Trophoblast cell (in vitro differentiated cells and primary cell): ENCODE measurements at regions not wholly inside any gene's neighbourhood (a gene's known extent, or its start where the extent isn't known, plus 50 kb on each side); places are given as distances from the start of the nearest gene placed in this dataset.
A peak's percentile ranks its signal among the peaks of the same experiment; 100 is the strongest.

Source experiments
- DNase-seq, 2 donors: peaks; one replicate each; pipeline ENCODE4 v3.0.0-alpha.2; 2016
- H2AFZ ChIP-seq: 2 replicates; pipeline ENCODE4 v1.6.1; 2013; ENCODE audit warnings: low read length, moderate library complexity, mild to moderate bottlenecking; ENCODE audit not compliant: insufficient read depth, poor library complexity
- H2AK5ac ChIP-seq: 2 replicates; pipeline ENCODE4 v1.6.1; 2013; ENCODE audit warnings: mild to moderate bottlenecking, low read length
- H2BK120ac ChIP-seq: 2 replicates; pipeline ENCODE4 v1.6.1; 2013; ENCODE audit warnings: low read length, mild to moderate bottlenecking, moderate library complexity; ENCODE audit not compliant: insufficient read depth, poor library complexity
- H2BK12ac ChIP-seq: 2 replicates; pipeline ENCODE4 v1.6.1; 2013; ENCODE audit warnings: mild to moderate bottlenecking, low read length, moderate library complexity
- H2BK5ac ChIP-seq: 2 replicates; pipeline ENCODE4 v1.6.1; 2013; ENCODE audit warnings: low read length, low read depth, moderate library complexity, mild to moderate bottlenecking; ENCODE audit not compliant: poor library complexity
- H3K14ac ChIP-seq: 2 replicates; pipeline ENCODE4 v1.6.1; 2013; ENCODE audit warnings: mild to moderate bottlenecking, low read length
- H3K18ac ChIP-seq: 2 replicates; pipeline ENCODE4 v1.6.1; 2013; ENCODE audit warnings: mild to moderate bottlenecking, low read length
- H3K23ac ChIP-seq: 2 replicates; pipeline ENCODE4 v1.6.1; 2013; ENCODE audit warnings: low read length
- H3K27ac ChIP-seq: 2 replicates; pipeline ENCODE4 v1.5.1; 2013; ENCODE audit warnings: low read depth, mild to moderate bottlenecking, inconsistent platforms, low read length, moderate library complexity
- H3K27me3 ChIP-seq: 2 replicates; pipeline ENCODE4 v1.6.1; 2013; ENCODE audit warnings: inconsistent platforms, mild to moderate bottlenecking, low read length, moderate library complexity; ENCODE audit not compliant: insufficient read depth
- H3K36me3 ChIP-seq, 2 experiments: 1 replicate in 1 of 2; 2 replicates in 1 of 2; pipeline ENCODE4 v1.6.1; 2013; ENCODE audit warnings: low read length in 2 of 2, mild to moderate bottlenecking in 2 of 2, moderate library complexity in 1 of 2; ENCODE audit not compliant: insufficient read depth in 2 of 2, control insufficient read depth in 1 of 2
- H3K4ac ChIP-seq: 2 replicates; pipeline ENCODE4 v1.6.1; 2013; ENCODE audit warnings: low read depth, mild to moderate bottlenecking, low read length, moderate library complexity
- H3K4me1 ChIP-seq, 2 experiments: 1 replicate in 1 of 2; 2 replicates in 1 of 2; pipeline ENCODE4 v1.6.1; 2013; ENCODE audit warnings: low read length in 2 of 2, mild to moderate bottlenecking in 2 of 2, moderate library complexity in 1 of 2; ENCODE audit not compliant: insufficient read depth in 2 of 2, control insufficient read depth in 1 of 2
- H3K4me2 ChIP-seq: 2 replicates; pipeline ENCODE4 v1.6.1; 2013; ENCODE audit warnings: inconsistent platforms, mild to moderate bottlenecking, low read length, moderate library complexity
- H3K4me3 ChIP-seq: 2 replicates; pipeline ENCODE4 v1.5.1; 2013; ENCODE audit warnings: mild to moderate bottlenecking, low read depth, low read length, inconsistent platforms
- H3K79me1 ChIP-seq: one replicate; pipeline ENCODE4 v1.6.1; 2013; ENCODE audit warnings: low read length
- H3K79me2 ChIP-seq: 2 replicates; pipeline ENCODE4 v1.6.1; 2013; ENCODE audit warnings: low read length, mild to moderate bottlenecking; ENCODE audit not compliant: control insufficient read depth, insufficient read depth, poor library complexity
- H3K9ac ChIP-seq: 2 replicates; pipeline ENCODE4 v1.6.1; 2013; ENCODE audit warnings: mild to moderate bottlenecking, low read length
- H3K9me3 ChIP-seq: 2 replicates; pipeline ENCODE4 v1.6.1; 2013; ENCODE audit warnings: low read depth, mild to moderate bottlenecking, control low read depth, inconsistent platforms, low read length; ENCODE audit not compliant: insufficient read depth
- H4K12ac ChIP-seq: 2 replicates; pipeline ENCODE4 v1.6.1; 2013; ENCODE audit warnings: low read depth, mild to moderate bottlenecking, low read length, moderate library complexity
- H4K8ac ChIP-seq: 2 replicates; pipeline ENCODE4 v1.6.1; 2013; ENCODE audit warnings: low read depth, mild to moderate bottlenecking, low read length, moderate library complexity
- H4K91ac ChIP-seq: one replicate; pipeline ENCODE4 v1.6.1; 2013; ENCODE audit warnings: low read depth, mild to moderate bottlenecking, low read length, moderate library complexity
- WGBS: extraction: QIAGEN DNeasy Blood & Tissue Kit; methylation state at CpG from one replicate; pipeline ENCODE4 v1.1.7; 2013; ENCODE audit warnings: missing lambda C conversion rate; ENCODE audit not compliant: insufficient read length, insufficient coverage; ENCODE audit errors: extremely low coverage; 5-methylcytosine and 5-hydroxymethylcytosine counted together

GRCh38 chr1:211206981-211207380, 52.2 kb upstream of the RCOR3 start:
- no CpG with 5 or more reads among the region's 33 CpGs for WGBS
- H4K91ac ChIP-seq: no peak overlapping the region

GRCh38 chr1:211200311-211200710, 58.9 kb upstream of the RCOR3 start:
- H3K27ac ChIP-seq: no peak overlapping the region
- H3K4me3 ChIP-seq: no peak overlapping the region
- no peak overlapping the region for H2AFZ ChIP-seq
- no peaks in the 10 kb centered on the region for H3K79me2 ChIP-seq
- no peak overlapping the region for H3K9ac ChIP-seq
- no peak for DNase-seq
- no CpG with 5 or more reads among the region's 5 CpGs for WGBS
- H3K36me3 ChIP-seq: no peaks in the 10 kb centered on the region
- H3K4me1 ChIP-seq: no peaks in the 10 kb centered on the region
- H2BK5ac ChIP-seq: no peak overlapping the region
- peaks cover 2% of the 10 kb centered on the region for H3K9me3 ChIP-seq
- no peak overlapping the region for H4K8ac ChIP-seq
- no peak overlapping the region for H2BK120ac ChIP-seq
- H4K12ac ChIP-seq: no peak overlapping the region
- no peak overlapping the region for H2AK5ac ChIP-seq
- H4K91ac ChIP-seq: no peak overlapping the region
- H3K79me1 ChIP-seq: no peaks in the 10 kb centered on the region
- no peak overlapping the region for H3K18ac ChIP-seq
- H3K23ac ChIP-seq: no peak overlapping the region
- no peak overlapping the region for H3K4ac ChIP-seq
- no peak overlapping the region for H3K14ac ChIP-seq
- no peaks in the 10 kb centered on the region for H3K27me3 ChIP-seq
- H2BK12ac ChIP-seq: no peak overlapping the region
- H3K4me2 ChIP-seq: no peak overlapping the region

More at GRCh38 chr1:211206981-211207380, 52.2 kb upstream of the RCOR3 start:
- Histone ChIP-seq H3K4ac (no peak overlapping the region), H2BK5ac (no peak overlapping the region), H3K9ac (no peak overlapping the region), H3K4me3 (no peak overlapping the region), H3K36me3 (no peaks in the 10 kb centered on the region), H2BK120ac (no peak overlapping the region), H3K79me1 (no peaks in the 10 kb centered on the region), H3K79me2 (no peaks in the 10 kb centered on the region), H3K9me3 (peaks cover 4% of the 10 kb centered on the region), H2AFZ (no peak overlapping the region), H2BK12ac (no peak overlapping the region), H4K8ac (no peak overlapping the region), H4K12ac (no peak overlapping the region), H3K14ac (no peak overlapping the region), H3K18ac (no peak overlapping the region), H3K27ac (no peak overlapping the region), H3K4me1 (no peaks in the 10 kb centered on the region), H3K4me2 (no peak overlapping the region), H3K23ac (no peak overlapping the region), H3K27me3 (no peaks in the 10 kb centered on the region), H2AK5ac (no peak overlapping the region)
- DNase-seq: no peak

GRCh38 chr1:211198880-211199279, 60.3 kb upstream of the RCOR3 start:
- no peaks in the 10 kb centered on the region for H3K79me1 ChIP-seq
- H3K23ac ChIP-seq: no peak overlapping the region
- no peak overlapping the region for H3K18ac ChIP-seq
- H3K27me3 ChIP-seq: no peaks in the 10 kb centered on the region
- no peak overlapping the region for H3K27ac ChIP-seq
- H3K36me3 ChIP-seq: no peaks in the 10 kb centered on the region
- H3K14ac ChIP-seq: no peak overlapping the region
- no peaks in the 10 kb centered on the region for H3K79me2 ChIP-seq
- H4K8ac ChIP-seq: no peak overlapping the region
- H3K4me3 ChIP-seq: no peak overlapping the region
- no peak overlapping the region for H3K9ac ChIP-seq
- H2BK120ac ChIP-seq: no peak overlapping the region
- H3K9me3 ChIP-seq: peaks cover 2% of the 10 kb centered on the region
- H3K4me1 ChIP-seq: no peaks in the 10 kb centered on the region
- DNase-seq: no peak
- no CpG with 5 or more reads among the region's 4 CpGs for WGBS
- no peak overlapping the region for H3K4me2 ChIP-seq
- no peak overlapping the region for H2AK5ac ChIP-seq
- H4K12ac ChIP-seq: no peak overlapping the region
- no peak overlapping the region for H4K91ac ChIP-seq
- H2BK5ac ChIP-seq: no peak overlapping the region
- no peak overlapping the region for H2AFZ ChIP-seq
- H2BK12ac ChIP-seq: no peak overlapping the region
- no peak overlapping the region for H3K4ac ChIP-seq

- no peak overlapping the region for H3K18ac ChIP-seq
- no peak overlapping the region for H2BK5ac ChIP-seq
- no peak overlapping the region for H2AK5ac ChIP-seq
- H3K27ac ChIP-seq: no peak overlapping the region
- no peak overlapping the region for H3K14ac ChIP-seq
- peaks cover 2% of the 10 kb centered on the region for H3K9me3 ChIP-seq
- no peaks in the 10 kb centered on the region for H3K79me2 ChIP-seq
- no peaks in the 10 kb centered on the region for H3K79me1 ChIP-seq
- no peak overlapping the region for H4K8ac ChIP-seq
- H4K12ac ChIP-seq: no peak overlapping the region
- H3K4me3 ChIP-seq: no peak overlapping the region
- no peak overlapping the region for H3K23ac ChIP-seq
- no peaks in the 10 kb centered on the region for H3K27me3 ChIP-seq
- no peak overlapping the region for H3K9ac ChIP-seq
- no peaks in the 10 kb centered on the region for H3K4me1 ChIP-seq
- WGBS: no CpG with 5 or more reads among the region's 4 CpGs
- H2BK120ac ChIP-seq: no peak overlapping the region
- peak in 1 of 2 donors; percentile 29 for DNase-seq
- no peak overlapping the region for H2BK12ac ChIP-seq
- H3K4ac ChIP-seq: no peak overlapping the region
- no peak overlapping the region for H3K4me2 ChIP-seq
- H2AFZ ChIP-seq: no peak overlapping the region
- no peak overlapping the region for H4K91ac ChIP-seq
- H3K36me3 ChIP-seq: no peaks in the 10 kb centered on the region
These were observed 61.1 kb upstream of the RCOR3 start for GRCh38 chr1:211198111-211198510.
